Activated T-helper 17 cell treated with anti-CD3 and anti-CD28 coated beads, Interleukin-2, amount 50 U/mL, for 72 hours (primary cell): ENCODE measurements at regions not wholly inside any gene's neighbourhood (a gene's known extent, or its start where the extent isn't known, plus 50 kb on each side); places are given as distances from the start of the nearest gene placed in this dataset.

Source experiments
- ATAC-seq: fragments of 150-1000 bp; cut with Tn5 transposase; replicated peaks from 2 replicates; pipeline ENCODE4 v1.10.0; 2021; ENCODE audit warnings: mild to moderate bottlenecking, moderate library complexity
- H3K27ac Mint-ChIP-seq: one replicate; pipeline ENCODE4 v1.8.0; 2022; ENCODE audit warnings: mixed read lengths
- H3K27me3 Mint-ChIP-seq: one replicate; pipeline ENCODE4 v1.8.0; 2022; ENCODE audit warnings: mixed read lengths
- H3K36me3 Mint-ChIP-seq: one replicate; pipeline ENCODE4 v1.8.0; 2022; ENCODE audit warnings: low read depth, mild to moderate bottlenecking, mixed read lengths
- H3K4me1 Mint-ChIP-seq: one replicate; pipeline ENCODE4 v1.8.0; 2022; ENCODE audit warnings: mixed read lengths
- H3K4me3 Mint-ChIP-seq: one replicate; pipeline ENCODE4 v1.8.0; 2022; ENCODE audit warnings: mild to moderate bottlenecking, mixed read lengths
- H3K9me3 Mint-ChIP-seq: one replicate; pipeline ENCODE4 v1.8.0; 2022; ENCODE audit warnings: mixed read lengths

GRCh38 chrX:20591246-20591645 lies 324.5 kb upstream of the RPS6KA3 start:
- no peaks in the 10 kb centered on the region for H3K4me1 Mint-ChIP-seq
- no peaks in the 10 kb centered on the region for H3K36me3 Mint-ChIP-seq

DNA sequence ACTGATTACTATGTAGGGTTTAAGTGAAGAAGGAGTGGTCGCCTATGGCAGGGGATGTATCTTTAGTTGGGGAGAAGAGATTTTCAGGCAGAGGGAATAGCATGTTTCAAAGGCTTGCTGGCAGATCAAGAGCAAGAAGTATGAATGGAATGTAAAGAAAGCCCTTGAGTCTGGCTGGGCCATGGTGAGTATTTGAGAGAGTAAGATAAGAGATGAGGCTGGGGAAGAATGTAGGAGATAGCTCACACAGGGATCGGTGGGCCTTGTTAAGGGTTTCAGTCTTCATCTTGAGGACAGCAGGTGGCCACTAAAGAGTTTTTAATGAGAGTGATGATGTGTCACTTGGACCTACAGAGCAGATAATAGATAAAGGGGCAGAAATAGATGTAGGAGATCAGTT lies 319.1 kb upstream of the RPS6KA3 start:
- Mint-ChIP-seq H3K4me1 (no peaks in the 10 kb centered on the region), H3K9me3 (no peaks in the 10 kb centered on the region), H3K36me3 (no peaks in the 10 kb centered on the region), H3K27ac (no peak overlapping the region), H3K27me3 (peaks cover 3% of the 10 kb centered on the region), H3K4me3 (no peak overlapping the region)
- ATAC-seq, result no peak

More at GRCh38 chrX:20591246-20591645, 324.5 kb upstream of the RPS6KA3 start:
- peaks cover 3% of the 10 kb centered on the region for H3K27me3 Mint-ChIP-seq
- H3K4me3 Mint-ChIP-seq, result no peak overlapping the region
- H3K27ac Mint-ChIP-seq, result no peak overlapping the region
- H3K9me3 Mint-ChIP-seq, result no peaks in the 10 kb centered on the region
- no peak for ATAC-seq

GRCh38 chrX:20571611-20572010 lies 304.9 kb upstream of the RPS6KA3 start:
- Mint-ChIP-seq H3K4me3 (no peak overlapping the region), H3K27me3 (peaks cover 4% of the 10 kb centered on the region), H3K9me3 (no peaks in the 10 kb centered on the region), H3K27ac (no peak overlapping the region), H3K36me3 (no peaks in the 10 kb centered on the region), H3K4me1 (no peaks in the 10 kb centered on the region)
- no peak for ATAC-seq

DNA sequence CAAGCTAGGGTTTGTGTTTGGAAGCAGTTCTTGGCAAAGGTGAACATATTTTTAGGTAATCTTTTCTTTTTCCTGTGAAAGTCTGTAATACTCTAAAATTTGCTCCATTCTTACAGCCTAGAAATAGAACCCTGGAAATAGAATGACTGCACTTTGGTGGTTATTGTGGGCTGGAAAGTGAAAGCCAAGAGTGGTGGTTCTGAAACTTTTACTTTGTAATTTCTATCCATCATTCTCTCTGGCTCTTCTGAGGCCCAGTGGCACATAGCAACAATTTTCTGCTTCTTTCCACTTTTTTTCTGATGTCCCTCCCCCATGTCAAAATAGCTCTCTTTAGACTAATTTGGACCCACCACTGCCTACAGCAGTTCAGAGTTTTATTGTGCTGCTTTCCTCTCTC lies 300.4 kb upstream of the RPS6KA3 start:
- Mint-ChIP-seq H3K4me1 (no peaks in the 10 kb centered on the region), H3K27ac (no peak overlapping the region)
- ATAC-seq, result no peak

GRCh38 chrX:20547611-20548051 lies 280.9 kb upstream of the RPS6KA3 start:
- no peaks in the 10 kb centered on the region for H3K9me3 Mint-ChIP-seq
- no peak overlapping the region for H3K4me3 Mint-ChIP-seq
- H3K27me3 Mint-ChIP-seq, result peaks cover 3% of the 10 kb centered on the region
- peak; percentile 31 for ATAC-seq
- no peaks in the 10 kb centered on the region for H3K4me1 Mint-ChIP-seq
- no peak overlapping the region for H3K27ac Mint-ChIP-seq
- no peaks in the 10 kb centered on the region for H3K36me3 Mint-ChIP-seq

More for the DNA sequence above, 300.4 kb upstream of the RPS6KA3 start:
- Mint-ChIP-seq H3K4me3 (no peak overlapping the region), H3K9me3 (no peaks in the 10 kb centered on the region), H3K36me3 (no peaks in the 10 kb centered on the region), H3K27me3 (peaks cover 9% of the 10 kb centered on the region)

DNA sequence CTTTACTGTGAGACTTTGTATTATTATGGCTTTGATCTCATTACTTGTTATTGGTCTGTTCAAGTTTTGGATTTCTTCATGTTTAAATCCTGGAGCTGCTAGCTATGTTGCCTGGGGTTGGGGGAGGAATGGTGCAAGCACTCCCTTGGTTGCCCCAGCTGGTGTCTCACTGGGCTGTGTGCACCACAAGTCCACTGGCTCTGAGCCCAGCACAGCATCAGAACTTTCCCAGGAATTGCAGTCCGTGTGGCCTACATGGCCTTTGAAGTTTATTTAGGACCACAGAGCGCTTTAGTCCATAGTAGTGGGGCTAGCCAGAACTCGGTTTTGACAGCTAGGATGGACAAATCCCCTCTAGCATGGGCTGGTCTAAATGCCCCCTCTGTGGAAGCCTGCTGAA lies 278.8 kb upstream of the RPS6KA3 start:
- no peaks in the 10 kb centered on the region for H3K4me1 Mint-ChIP-seq
- ATAC-seq, result no peak
- no peak overlapping the region for H3K4me3 Mint-ChIP-seq
- H3K9me3 Mint-ChIP-seq, result peaks cover 4% of the 10 kb centered on the region
- peaks cover 3% of the 10 kb centered on the region for H3K27me3 Mint-ChIP-seq
- no peaks in the 10 kb centered on the region for H3K36me3 Mint-ChIP-seq
- H3K27ac Mint-ChIP-seq, result no peak overlapping the region

- no peak overlapping the region for H3K27ac Mint-ChIP-seq
- H3K4me1 Mint-ChIP-seq, result no peaks in the 10 kb centered on the region
- no peak overlapping the region for H3K4me3 Mint-ChIP-seq
- H3K36me3 Mint-ChIP-seq, result no peaks in the 10 kb centered on the region
- H3K9me3 Mint-ChIP-seq, result peaks cover 4% of the 10 kb centered on the region
- peaks cover 3% of the 10 kb centered on the region for H3K27me3 Mint-ChIP-seq
- no peak for ATAC-seq
Observed at GRCh38 chrX:20542072-20542471, 275.4 kb upstream of the RPS6KA3 start.

GRCh38 chrX:20538974-20539373 lies 272.3 kb upstream of the RPS6KA3 start:
- no peaks in the 10 kb centered on the region for H3K4me1 Mint-ChIP-seq
- no peak overlapping the region for H3K4me3 Mint-ChIP-seq
- no peaks in the 10 kb centered on the region for H3K36me3 Mint-ChIP-seq
- H3K27ac Mint-ChIP-seq, result no peak overlapping the region
- peaks cover 4% of the 10 kb centered on the region for H3K9me3 Mint-ChIP-seq
- peaks cover 5% of the 10 kb centered on the region for H3K27me3 Mint-ChIP-seq
- no peak for ATAC-seq

GRCh38 chrX:20531667-20532066 lies 265.0 kb upstream of the RPS6KA3 start:
- Mint-ChIP-seq H3K27me3 (peaks cover 20% of the 10 kb centered on the region), H3K27ac (no peak overlapping the region), H3K4me1 (no peaks in the 10 kb centered on the region), H3K4me3 (no peak overlapping the region), H3K9me3 (no peaks in the 10 kb centered on the region), H3K36me3 (no peaks in the 10 kb centered on the region)
- ATAC-seq, result no peak

GRCh38 chrX:20530406-20530921 lies 263.8 kb upstream of the RPS6KA3 start:
- Mint-ChIP-seq H3K9me3 (no peaks in the 10 kb centered on the region), H3K4me3 (no peak overlapping the region), H3K36me3 (no peaks in the 10 kb centered on the region), H3K4me1 (no peaks in the 10 kb centered on the region), H3K27me3 (peaks cover 20% of the 10 kb centered on the region), H3K27ac (no peak overlapping the region)
- no peak for ATAC-seq

DNA sequence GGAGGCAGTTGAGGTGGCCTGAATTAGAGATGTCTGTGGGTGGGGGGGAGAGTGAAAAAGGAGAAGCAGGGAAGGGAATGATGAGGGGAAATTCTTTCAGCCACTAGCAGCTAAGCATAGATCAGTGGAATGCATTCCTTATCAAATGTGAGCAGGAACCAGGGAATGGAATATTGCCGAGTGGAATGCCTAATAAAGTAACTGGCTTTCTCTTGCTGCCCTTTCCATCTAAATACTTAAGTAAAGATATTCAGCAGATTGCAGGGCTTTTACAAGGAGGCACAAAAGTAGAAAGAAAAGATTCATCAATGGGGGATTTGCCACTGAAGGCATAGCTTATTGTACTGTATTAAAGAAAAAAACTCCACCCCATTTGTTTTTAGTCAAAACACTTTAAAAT lies 263.0 kb upstream of the RPS6KA3 start:
- H3K36me3 Mint-ChIP-seq, result no peaks in the 10 kb centered on the region
- no peaks in the 10 kb centered on the region for H3K9me3 Mint-ChIP-seq
- ATAC-seq, result no peak

GRCh38 chrX:20529301-20529700 lies 262.6 kb upstream of the RPS6KA3 start:
- Mint-ChIP-seq H3K4me1 (peaks cover 2% of the 10 kb centered on the region), H3K27ac (no peak overlapping the region), H3K4me3 (no peak overlapping the region), H3K36me3 (no peaks in the 10 kb centered on the region), H3K9me3 (no peaks in the 10 kb centered on the region), H3K27me3 (peaks cover 17% of the 10 kb centered on the region)
- ATAC-seq, result no peak

More for the DNA sequence above, 263.0 kb upstream of the RPS6KA3 start:
- H3K27me3 Mint-ChIP-seq, result peaks cover 20% of the 10 kb centered on the region
- no peak overlapping the region for H3K27ac Mint-ChIP-seq
- H3K4me3 Mint-ChIP-seq, result no peak overlapping the region
- no peaks in the 10 kb centered on the region for H3K4me1 Mint-ChIP-seq

DNA sequence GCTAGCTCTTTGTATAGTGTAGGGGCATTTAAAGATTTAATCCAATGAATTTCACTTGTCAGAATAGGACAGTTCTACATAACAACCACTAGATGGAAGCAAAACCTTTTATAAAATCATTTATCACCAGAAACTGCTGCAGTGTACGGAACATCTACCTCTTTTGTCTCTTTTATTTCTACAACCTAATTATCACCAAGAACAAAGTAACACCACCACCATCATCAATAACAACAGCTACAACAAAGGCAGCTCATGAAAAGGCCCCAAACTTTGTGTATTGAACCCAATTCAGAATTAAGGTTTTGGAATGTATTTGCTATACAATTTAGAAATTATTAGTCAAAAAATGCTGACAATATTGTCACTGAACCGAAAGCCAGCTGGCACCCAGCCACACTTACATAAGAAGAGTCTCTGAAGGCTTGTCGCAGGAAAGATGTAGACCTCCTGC lies 260.9 kb upstream of the RPS6KA3 start:
- ATAC-seq, result peak; percentile 42
- Mint-ChIP-seq H3K9me3 (no peaks in the 10 kb centered on the region), H3K4me1 (peaks cover 11% of the 10 kb centered on the region), H3K36me3 (no peaks in the 10 kb centered on the region), H3K27me3 (peaks cover 12% of the 10 kb centered on the region), H3K27ac (no peak overlapping the region), H3K4me3 (no peak overlapping the region)

DNA sequence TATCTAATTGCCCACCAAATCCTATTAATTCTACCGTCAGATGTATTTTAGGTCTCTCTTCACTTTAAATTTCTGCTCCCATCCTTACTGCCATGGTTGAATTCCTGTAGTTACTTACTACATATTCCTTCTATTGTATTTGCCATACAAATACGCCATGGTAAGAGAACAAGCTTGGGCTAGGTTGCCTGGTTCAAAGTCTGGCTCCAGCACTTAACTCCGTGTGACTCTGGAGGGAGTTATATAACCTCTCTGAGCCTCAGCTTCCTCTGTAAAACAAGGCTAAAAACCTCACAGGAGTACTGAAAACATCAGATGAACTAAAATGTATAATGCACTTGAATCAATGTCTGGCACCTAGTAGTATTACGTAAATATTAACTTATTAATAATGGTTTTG lies 260.3 kb upstream of the RPS6KA3 start:
- H3K36me3 Mint-ChIP-seq, result no peaks in the 10 kb centered on the region
- peaks cover 12% of the 10 kb centered on the region for H3K27me3 Mint-ChIP-seq
- no peak for ATAC-seq
- H3K4me3 Mint-ChIP-seq, result no peak overlapping the region
- H3K9me3 Mint-ChIP-seq, result no peaks in the 10 kb centered on the region
- H3K27ac Mint-ChIP-seq, result no peak overlapping the region
- H3K4me1 Mint-ChIP-seq, result peaks cover 11% of the 10 kb centered on the region

GRCh38 chrX:20523626-20524312 lies 257.1 kb upstream of the RPS6KA3 start:
- peak; percentile 59 for ATAC-seq
- Mint-ChIP-seq H3K27me3 (peaks cover 16% of the 10 kb centered on the region), H3K36me3 (no peaks in the 10 kb centered on the region), H3K27ac (no peak overlapping the region), H3K9me3 (no peaks in the 10 kb centered on the region), H3K4me3 (no peak overlapping the region), H3K4me1 (peaks cover 12% of the 10 kb centered on the region)
